ENCODE measurements at regions not wholly inside any gene's neighbourhood (a gene's known extent, or its start where the extent isn't known, plus 50 kb on each side); places are given as distances from the start of the nearest gene placed in this dataset.

- TF ChIP-seq CTCF (conservative IDR thresholded peaks at IDR 0.05; ENCODE audit: low read depth, low read length) = no peak
- no peak for TF ChIP-seq EZH2phosphoT487 (IDR thresholded peaks at IDR 0.05; ENCODE audit: borderline replicate concordance, low read length)
Observed at GRCh38 chr2:123791684-123792083, 233.4 kb upstream of the CNTNAP5 start.

Data from PC-3 (cell line).